ENCODE measurements at regions not wholly inside any gene's neighbourhood (a gene's known extent, or its start where the extent isn't known, plus 50 kb on each side); places are given as distances from the start of the nearest gene placed in this dataset.

DNA sequence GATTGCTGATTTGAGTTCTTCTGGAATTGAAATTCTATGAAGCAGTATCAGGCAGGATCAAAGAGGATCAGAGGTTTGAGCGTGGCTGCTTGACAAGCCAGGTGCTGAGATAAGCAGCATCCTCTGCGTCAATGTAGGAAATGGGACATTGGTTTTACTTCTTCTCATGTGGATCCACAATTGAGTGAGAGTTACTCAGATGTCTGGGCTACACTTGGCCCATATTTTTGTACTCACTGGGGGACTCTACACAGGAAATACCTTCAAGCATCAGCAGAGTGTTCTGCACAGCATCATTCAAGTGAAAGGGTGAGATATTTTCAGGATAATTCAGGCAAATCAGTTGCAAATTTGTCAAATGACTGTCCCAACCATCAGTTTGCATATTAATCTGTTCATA, 613.9 kb upstream of the ARID1B start:
- Histone ChIP-seq H3K27ac (no peak overlapping the region), H3K4me3 (ENCODE audit: low read depth, low read length) (no peak overlapping the region), H3K36me3 (replicated peaks) (no peaks in the 10 kb centered on the region), H3K27me3 (replicated peaks) (no peaks in the 10 kb centered on the region)
- no peak for DNase-seq
- in situ Hi-C loops (cut with HindIII; ENCODE audit: low pct_ligation_motif_present, low sequenced_read_pairs) = no loop called here
- TF ChIP-seq, protein P1, sequence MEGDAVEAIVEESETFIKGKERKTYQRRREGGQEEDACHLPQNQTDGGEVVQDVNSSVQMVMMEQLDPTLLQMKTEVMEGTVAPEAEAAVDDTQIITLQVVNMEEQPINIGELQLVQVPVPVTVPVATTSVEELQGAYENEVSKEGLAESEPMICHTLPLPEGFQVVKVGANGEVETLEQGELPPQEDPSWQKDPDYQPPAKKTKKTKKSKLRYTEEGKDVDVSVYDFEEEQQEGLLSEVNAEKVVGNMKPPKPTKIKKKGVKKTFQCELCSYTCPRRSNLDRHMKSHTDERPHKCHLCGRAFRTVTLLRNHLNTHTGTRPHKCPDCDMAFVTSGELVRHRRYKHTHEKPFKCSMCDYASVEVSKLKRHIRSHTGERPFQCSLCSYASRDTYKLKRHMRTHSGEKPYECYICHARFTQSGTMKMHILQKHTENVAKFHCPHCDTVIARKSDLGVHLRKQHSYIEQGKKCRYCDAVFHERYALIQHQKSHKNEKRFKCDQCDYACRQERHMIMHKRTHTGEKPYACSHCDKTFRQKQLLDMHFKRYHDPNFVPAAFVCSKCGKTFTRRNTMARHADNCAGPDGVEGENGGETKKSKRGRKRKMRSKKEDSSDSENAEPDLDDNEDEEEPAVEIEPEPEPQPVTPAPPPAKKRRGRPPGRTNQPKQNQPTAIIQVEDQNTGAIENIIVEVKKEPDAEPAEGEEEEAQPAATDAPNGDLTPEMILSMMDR (IDR thresholded peaks at IDR 0.05; ENCODE audit: low read depth, low read length, missing control alignments) = no peak

GRCh38 chr6:156161471-156161870, 615.7 kb upstream of the ARID1B start:
- in situ Hi-C loops (cut with HindIII; ENCODE audit: low pct_ligation_motif_present, low sequenced_read_pairs) = no loop called here
- H3K27ac ChIP-seq = no peak overlapping the region
- no peaks in the 10 kb centered on the region for H3K27me3 ChIP-seq (replicated peaks)
- no peaks in the 10 kb centered on the region for H3K36me3 ChIP-seq (replicated peaks)
- TF ChIP-seq, protein P1 (IDR thresholded peaks at IDR 0.05; ENCODE audit: low read depth, low read length, missing control alignments) = no peak
- H3K4me3 ChIP-seq (ENCODE audit: low read depth, low read length) = no peak overlapping the region
- DNase-seq = no peak

DNA sequence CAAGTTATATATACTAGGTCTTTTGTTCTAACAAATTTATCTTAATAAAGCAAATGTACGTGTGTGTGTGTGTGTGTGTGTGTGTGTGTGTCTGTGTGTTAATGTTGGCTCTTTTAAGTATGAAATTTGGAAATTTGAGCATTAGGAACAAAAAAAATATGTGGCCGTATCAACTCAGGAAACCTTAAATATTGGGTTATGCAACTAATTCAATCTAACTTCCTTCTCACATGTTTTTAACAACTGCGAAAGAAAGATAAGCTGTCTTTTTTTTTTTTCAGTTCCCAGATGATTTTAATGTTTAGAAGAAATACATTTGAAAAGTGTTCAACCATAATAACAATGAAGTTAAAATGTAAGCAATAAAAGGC, 616.4 kb upstream of the ARID1B start:
- in situ Hi-C loops (cut with HindIII; ENCODE audit: low pct_ligation_motif_present, low sequenced_read_pairs) = no loop called here
- TF ChIP-seq, protein P1 (IDR thresholded peaks at IDR 0.05; ENCODE audit: low read depth, low read length, missing control alignments) = no peak
- DNase-seq = no peak

DNA sequence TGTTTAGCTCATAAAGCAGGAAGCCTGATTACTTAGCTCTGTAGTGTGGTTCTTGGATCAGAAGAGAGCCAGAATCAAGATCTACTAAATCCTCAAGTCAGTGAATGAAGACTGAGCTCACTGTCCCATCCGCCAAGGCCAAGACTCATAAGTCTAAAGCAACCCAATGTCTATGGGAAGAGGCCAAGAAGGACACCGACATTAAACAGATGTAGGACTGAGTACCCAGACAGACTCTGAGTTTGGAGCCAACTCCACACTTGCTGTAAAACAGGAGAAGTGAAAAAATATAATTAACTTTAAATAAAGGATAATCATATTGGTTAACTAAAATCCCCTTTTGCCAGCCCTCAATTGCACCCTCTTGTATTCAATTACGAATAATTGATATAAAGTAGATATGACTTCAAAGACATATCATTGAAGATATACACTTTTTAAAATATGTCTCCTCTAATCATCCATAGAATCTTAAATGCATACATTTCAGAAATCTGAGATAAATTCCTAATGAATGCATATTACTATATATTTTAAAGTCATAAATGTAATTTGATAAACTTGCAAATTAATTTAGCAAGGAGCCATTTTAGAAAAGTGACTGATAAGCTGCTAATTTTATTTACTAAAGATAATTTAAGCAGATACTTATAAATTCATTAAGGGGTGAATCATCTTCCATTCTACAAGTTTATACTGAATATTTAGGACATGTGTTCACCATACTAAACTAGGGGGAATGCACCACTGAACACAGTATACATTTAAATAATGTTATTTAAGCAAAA, 617.0 kb upstream of the ARID1B start:
- no peak overlapping the region for H3K4me3 ChIP-seq (ENCODE audit: low read depth, low read length)
- DNase-seq = no peak
- H3K27me3 ChIP-seq (replicated peaks) = no peaks in the 10 kb centered on the region
- in situ Hi-C loops (cut with HindIII; ENCODE audit: low pct_ligation_motif_present, low sequenced_read_pairs) = no loop called here
- no peaks in the 10 kb centered on the region for H3K36me3 ChIP-seq (replicated peaks)
- no peak overlapping the region for H3K27ac ChIP-seq
- TF ChIP-seq, protein P1 (IDR thresholded peaks at IDR 0.05; ENCODE audit: low read depth, low read length, missing control alignments) = no peak

More for the DNA sequence above, 616.4 kb upstream of the ARID1B start:
- Histone ChIP-seq H3K36me3 (replicated peaks) (no peaks in the 10 kb centered on the region), H3K27ac (no peak overlapping the region), H3K4me3 (ENCODE audit: low read depth, low read length) (no peak overlapping the region), H3K27me3 (replicated peaks) (no peaks in the 10 kb centered on the region)

- H3K4me3 ChIP-seq (ENCODE audit: low read depth, low read length) = no peak overlapping the region
- DNase-seq = no peak
- no peaks in the 10 kb centered on the region for H3K36me3 ChIP-seq (replicated peaks)
- no peaks in the 10 kb centered on the region for H3K27me3 ChIP-seq (replicated peaks)
- in situ Hi-C loops (cut with HindIII; ENCODE audit: low pct_ligation_motif_present, low sequenced_read_pairs) = no loop called here
- no peak overlapping the region for H3K27ac ChIP-seq
- TF ChIP-seq, protein P1 (IDR thresholded peaks at IDR 0.05; ENCODE audit: low read depth, low read length, missing control alignments) = no peak
Measured at GRCh38 chr6:156154896-156155295, 622.3 kb upstream of the ARID1B start.

- H3K27me3 ChIP-seq (replicated peaks) = no peaks in the 10 kb centered on the region
- H3K36me3 ChIP-seq (replicated peaks) = no peaks in the 10 kb centered on the region
- no peak overlapping the region for H3K4me3 ChIP-seq (ENCODE audit: low read depth, low read length)
- DNase-seq = no peak
- H3K27ac ChIP-seq = no peak overlapping the region
- in situ Hi-C loops (cut with HindIII; ENCODE audit: low pct_ligation_motif_present, low sequenced_read_pairs) = no loop called here
- TF ChIP-seq, protein P1 (IDR thresholded peaks at IDR 0.05; ENCODE audit: low read depth, low read length, missing control alignments) = no peak
Measured at GRCh38 chr6:156150391-156150790, 626.8 kb upstream of the ARID1B start.
